Endothelial cell of umbilical vein (primary cell): ENCODE measurements at regions not wholly inside any gene's neighbourhood (a gene's known extent, or its start where the extent isn't known, plus 50 kb on each side); places are given as distances from the start of the nearest gene placed in this dataset.

Source experiments
- CTCF ChIP-seq, 2 donors: IDR thresholded peaks; 1 replicate in 1 of 2; 2 replicates in 1 of 2; pipeline ENCODE4 v1.5.1; 2011; ENCODE audit warnings: low read length in 2 of 2, mild to moderate bottlenecking in 2 of 2, moderate library complexity in 2 of 2, control low read depth in 1 of 2, inconsistent platforms in 1 of 2, low read depth in 1 of 2; ENCODE audit not compliant: insufficient read depth in 1 of 2; ENCODE audit errors: extremely low read depth in 1 of 2
- GATA2 ChIP-seq: IDR thresholded peaks from 2 replicates; pipeline ENCODE4 v1.7.0; 2011; ENCODE audit warnings: low read depth, mild to moderate bottlenecking, moderate library complexity, mixed read lengths, low read length; ENCODE audit not compliant: insufficient read length, insufficient read depth
- MAX ChIP-seq: IDR thresholded peaks from 2 replicates; pipeline ENCODE4 v1.6.1; 2011; ENCODE audit not compliant: insufficient read depth, insufficient read length
- POLR2AphosphoS5 ChIP-seq: IDR thresholded peaks from 2 replicates; pipeline ENCODE4 v1.6.1; 2012; ENCODE audit warnings: low read depth, mild to moderate bottlenecking, control low read depth, low read length, moderate library complexity; ENCODE audit not compliant: insufficient read depth

- TF ChIP-seq CTCF (IDR thresholded peaks at IDR 0.05; ENCODE audit: extremely low read depth in 1 of 2, insufficient read depth in 1 of 2, low read depth in 1 of 2, low read length in 2 of 2) (no peak), MAX (no peak), GATA2 (no peak), POLR2AphosphoS5 (no peak)
Measured at GRCh38 chr18:11521853-11522252, 87.5 kb upstream of the SLC35G4 start.
